Activated effector memory CD4-positive, alpha-beta T cell treated with anti-CD3 and anti-CD28 coated beads, Interleukin-2, amount 50 U/mL, for 16 hours (primary cell): ENCODE measurements at regions not wholly inside any gene's neighbourhood (a gene's known extent, or its start where the extent isn't known, plus 50 kb on each side); places are given as distances from the start of the nearest gene placed in this dataset.

Experiments used
- DNase-seq: peaks from one replicate; pipeline ENCODE4 v3.0.0-alpha.2; 2020

- DNase-seq: no peak
Observed at GRCh38 chr15:47503876-47504275, 213.4 kb upstream of the SEMA6D start.

- DNase-seq: no peak
Observed at GRCh38 chr15:47504624-47505256, 212.6 kb upstream of the SEMA6D start.

- DNase-seq: no peak
Observed at GRCh38 chr15:47505712-47506328, 211.5 kb upstream of the SEMA6D start.

- DNase-seq: no peak
Observed at GRCh38 chr15:47506329-47507100, 210.8 kb upstream of the SEMA6D start.

- DNase-seq: no peak
Observed at GRCh38 chr15:47507221-47507985, 209.9 kb upstream of the SEMA6D start.

GRCh38 chr15:47511261-47511660, 206.0 kb upstream of the SEMA6D start:
- DNase-seq: no peak

- DNase-seq: no peak
Observed at GRCh38 chr15:47513471-47513870, 203.8 kb upstream of the SEMA6D start.

GRCh38 chr15:47514200-47514652, 203.1 kb upstream of the SEMA6D start:
- no peak for DNase-seq

GRCh38 chr15:47516558-47516957, 200.7 kb upstream of the SEMA6D start:
- no peak for DNase-seq

GRCh38 chr15:47516972-47517371, 200.3 kb upstream of the SEMA6D start:
- no peak for DNase-seq

- no peak for DNase-seq
Observed at GRCh38 chr15:47517737-47518136, 199.6 kb upstream of the SEMA6D start.

GRCh38 chr15:47523681-47524475, 193.4 kb upstream of the SEMA6D start:
- DNase-seq: no peak

- DNase-seq: no peak
Observed at GRCh38 chr15:47529241-47529640, 188.1 kb upstream of the SEMA6D start.

GRCh38 chr15:47534673-47535072, 182.6 kb upstream of the SEMA6D start:
- no peak for DNase-seq

- no peak for DNase-seq
Observed at GRCh38 chr15:47541562-47541961, 175.7 kb upstream of the SEMA6D start.

- no peak for DNase-seq
Observed at GRCh38 chr15:47542312-47542989, 174.9 kb upstream of the SEMA6D start.

- DNase-seq: no peak
Observed at GRCh38 chr15:47548231-47548630, 169.1 kb upstream of the SEMA6D start.

GRCh38 chr15:47548986-47549385, 168.3 kb upstream of the SEMA6D start:
- no peak for DNase-seq

- DNase-seq: no peak
Observed at GRCh38 chr15:47551079-47551478, 166.2 kb upstream of the SEMA6D start.

GRCh38 chr15:47551546-47551945, 165.8 kb upstream of the SEMA6D start:
- DNase-seq: no peak

GRCh38 chr15:47552978-47553608, 164.2 kb upstream of the SEMA6D start:
- DNase-seq: no peak
